ENCODE measurements at regions not wholly inside any gene's neighbourhood (a gene's known extent, or its start where the extent isn't known, plus 50 kb on each side); places are given as distances from the start of the nearest gene placed in this dataset.
"Not testable (repeated sequence)": the region's sequence is repeated elsewhere in the genome, so short reads cannot be mapped to it uniquely, and the experiment has no call there.

DNA sequence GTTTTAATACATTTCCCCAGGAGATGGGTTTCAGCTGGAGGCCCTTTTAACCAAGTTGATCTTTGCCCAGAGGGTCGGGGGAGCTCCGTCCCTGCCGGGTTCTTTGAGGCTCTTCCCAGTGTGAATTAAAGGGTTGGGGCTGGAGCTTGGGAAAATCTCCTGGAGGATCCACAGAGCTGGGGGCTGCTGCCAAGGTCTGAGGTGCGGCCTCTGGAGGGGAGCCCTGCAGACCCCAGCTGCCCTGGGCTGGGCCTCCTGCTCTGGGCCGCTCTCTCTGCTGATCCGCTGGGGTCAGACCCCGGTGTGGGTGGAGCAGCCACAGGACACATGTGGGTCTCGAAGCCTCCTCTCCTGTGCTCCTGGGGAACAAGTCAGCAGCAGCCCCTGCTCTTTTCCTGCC, 51.4 kb upstream of the SFSWAP start:
- H3K9me3 Mint-ChIP-seq; H3K4me1 Mint-ChIP-seq; H3K4me3 Mint-ChIP-seq; H3K27me3 Mint-ChIP-seq (ENCODE audit: low read depth in 3 of 3); H3K27ac Mint-ChIP-seq; DNase-seq; H3K36me3 Mint-ChIP-seq: not testable (repeated sequence)

GRCh38 chr12:131659976-131660375, 50.9 kb upstream of the SFSWAP start:
- H3K36me3 Mint-ChIP-seq; H3K27ac Mint-ChIP-seq; H3K4me1 Mint-ChIP-seq; DNase-seq; H3K9me3 Mint-ChIP-seq; H3K27me3 Mint-ChIP-seq (ENCODE audit: low read depth in 3 of 3): not testable (repeated sequence)
- peak overlapping the region in 2 of 5 donors; percentile 14 to 30 for H3K4me3 Mint-ChIP-seq

GRCh38 chr12:131660401-131660800, 50.5 kb upstream of the SFSWAP start:
- H3K27ac Mint-ChIP-seq, result not testable (repeated sequence)

More at GRCh38 chr12:131660401-131660800, 50.5 kb upstream of the SFSWAP start:
- H3K36me3 Mint-ChIP-seq; H3K9me3 Mint-ChIP-seq; H3K4me1 Mint-ChIP-seq; DNase-seq; H3K27me3 Mint-ChIP-seq (ENCODE audit: low read depth in 3 of 3): not testable (repeated sequence)
- peak overlapping the region in 1 of 5 donors; percentile 36 for H3K4me3 Mint-ChIP-seq

Measured in immature natural killer cell (primary cell).